Kidney (tissue), 13 donors: ENCODE measurements at regions not wholly inside any gene's neighbourhood (a gene's known extent, or its start where the extent isn't known, plus 50 kb on each side); places are given as distances from the start of the nearest gene placed in this dataset.
"Not testable (repeated sequence)": the region's sequence is repeated elsewhere in the genome, so short reads cannot be mapped to it uniquely, and the experiment has no call there.

Experiments used
- DNase-seq, 5 donors: peaks; one replicate each; pipeline ENCODE4 v3.0.0-alpha.2; 2013 to 2020
- FAIRE-seq: peaks from 2 replicates; lab custom pipeline; 2012; peaks lifted over from hg19 to GRCh38; lab: Jason Lieb, UNC
- H3K27ac ChIP-seq, 2 donors: one replicate each; pipeline ENCODE4 v1.7.0; 2013; ENCODE audit warnings: low read depth in 2 of 2, low read length in 2 of 2, inconsistent platforms in 1 of 2
- H3K27me3 ChIP-seq: one replicate; pipeline ENCODE4 v1.7.1; 2013; ENCODE audit warnings: low read length, inconsistent platforms; ENCODE audit not compliant: control insufficient read depth, insufficient read depth
- H3K36me3 ChIP-seq, 3 donors: one replicate each; pipeline versions ENCODE4 v1.7.0 to v1.7.1; 2013; ENCODE audit warnings: low read length in 3 of 3, control low read depth in 1 of 3, inconsistent platforms in 1 of 3; ENCODE audit not compliant: insufficient read depth in 3 of 3, control insufficient read depth in 2 of 3
- H3K4me1 ChIP-seq, 3 donors: one replicate each; pipeline versions ENCODE4 v1.7.0 to v1.7.1; 2013; ENCODE audit warnings: low read length in 3 of 3, inconsistent platforms in 1 of 3, low read depth in 1 of 3; ENCODE audit not compliant: control insufficient read depth in 2 of 3, insufficient read depth in 2 of 3
- H3K4me3 ChIP-seq, 3 donors: one replicate each; pipeline versions ENCODE4 v1.7.0 to v1.8.1; 2013; ENCODE audit warnings: low read length in 3 of 3, control low read depth in 1 of 3, inconsistent platforms in 1 of 3
- H3K9ac ChIP-seq, 3 donors: one replicate each; pipeline versions ENCODE4 v1.7.0 to v1.7.1; 2013; ENCODE audit warnings: low read length in 3 of 3, control low read depth in 1 of 3, inconsistent platforms in 1 of 3
- H3K9me3 ChIP-seq, 3 donors: one replicate each; pipeline versions ENCODE4 v1.7.0 to v1.7.1; 2013; ENCODE audit warnings: low read length in 3 of 3, control low read depth in 1 of 3, inconsistent platforms in 1 of 3; ENCODE audit not compliant: control insufficient read depth in 2 of 3, insufficient read depth in 1 of 3
- intact Hi-C: fragments of 100-400 bp; cut with DNase I; formaldehyde crosslinking; loops from one replicate; pipeline ENCODE4 v1.11.1; 2022
- TF ChIP-seq, protein P1 (sequence below): IDR thresholded peaks from 3 replicates; pipeline ENCODE4 v1.5.1; 2012; ENCODE audit warnings: mild to moderate bottlenecking, moderate library complexity, borderline replicate concordance; ENCODE audit not compliant: insufficient read depth; ENCODE audit errors: extremely low read depth
- donor health status: control.
- donor health status: control.
- donor health status: control.
- donor health status: control.
- donor health status: control.
- donor health status: DM: yes; HTN: yes; CAD: no.
- donor health status: Normal renal cell carcinoma (clear cell type).

- no peaks in the 10 kb centered on the region for H3K9me3 ChIP-seq
- H3K36me3 ChIP-seq = no peaks in the 10 kb centered on the region
- FAIRE-seq (no peak), DNase-seq (peak in 2 of 5 donors; percentile 18 to 34)
- intact Hi-C loops = no loop called here
- H3K27me3 ChIP-seq = no peaks in the 10 kb centered on the region
- no peak overlapping the region for H3K9ac ChIP-seq
- H3K4me1 ChIP-seq = no peaks in the 10 kb centered on the region
- no peak overlapping the region for H3K4me3 ChIP-seq
- TF ChIP-seq, protein P1, sequence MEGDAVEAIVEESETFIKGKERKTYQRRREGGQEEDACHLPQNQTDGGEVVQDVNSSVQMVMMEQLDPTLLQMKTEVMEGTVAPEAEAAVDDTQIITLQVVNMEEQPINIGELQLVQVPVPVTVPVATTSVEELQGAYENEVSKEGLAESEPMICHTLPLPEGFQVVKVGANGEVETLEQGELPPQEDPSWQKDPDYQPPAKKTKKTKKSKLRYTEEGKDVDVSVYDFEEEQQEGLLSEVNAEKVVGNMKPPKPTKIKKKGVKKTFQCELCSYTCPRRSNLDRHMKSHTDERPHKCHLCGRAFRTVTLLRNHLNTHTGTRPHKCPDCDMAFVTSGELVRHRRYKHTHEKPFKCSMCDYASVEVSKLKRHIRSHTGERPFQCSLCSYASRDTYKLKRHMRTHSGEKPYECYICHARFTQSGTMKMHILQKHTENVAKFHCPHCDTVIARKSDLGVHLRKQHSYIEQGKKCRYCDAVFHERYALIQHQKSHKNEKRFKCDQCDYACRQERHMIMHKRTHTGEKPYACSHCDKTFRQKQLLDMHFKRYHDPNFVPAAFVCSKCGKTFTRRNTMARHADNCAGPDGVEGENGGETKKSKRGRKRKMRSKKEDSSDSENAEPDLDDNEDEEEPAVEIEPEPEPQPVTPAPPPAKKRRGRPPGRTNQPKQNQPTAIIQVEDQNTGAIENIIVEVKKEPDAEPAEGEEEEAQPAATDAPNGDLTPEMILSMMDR = no peak
- H3K27ac ChIP-seq = no peak overlapping the region
These were observed 132.3 kb upstream of the TFPI start for GRCh38 chr2:187686416-187687024.

- Histone ChIP-seq H3K4me3 (no peak overlapping the region), H3K27ac (no peak overlapping the region), H3K27me3 (no peaks in the 10 kb centered on the region), H3K9ac (no peak overlapping the region), H3K9me3 (no peaks in the 10 kb centered on the region), H3K36me3 (no peaks in the 10 kb centered on the region), H3K4me1 (no peaks in the 10 kb centered on the region)
- intact Hi-C loops = no loop called here
- DNase-seq (no peak), FAIRE-seq (no peak)
- TF ChIP-seq, protein P1 = no peak
These were observed 133.3 kb upstream of the TFPI start for GRCh38 chr2:187687585-187687984.

DNA sequence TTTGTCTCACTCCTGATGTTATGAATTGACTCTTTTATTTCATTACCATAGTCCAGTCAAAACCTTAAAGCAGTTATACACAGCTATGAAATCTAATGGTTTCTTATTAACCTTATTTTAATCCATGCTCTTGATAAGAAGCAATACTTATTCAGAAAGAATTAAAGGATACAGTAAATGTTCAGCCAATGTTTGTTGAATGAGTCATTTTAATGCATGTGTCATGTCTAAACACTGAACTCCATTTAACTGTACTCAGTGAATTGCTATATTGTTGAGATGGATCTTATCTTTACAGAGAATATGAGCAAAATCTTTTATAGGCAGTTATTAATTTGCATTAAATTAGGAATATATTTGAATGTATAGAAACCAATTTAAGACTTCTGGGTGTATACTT is 135.1 kb upstream of the TFPI start:
- H3K36me3 ChIP-seq = no peaks in the 10 kb centered on the region
- TF ChIP-seq, protein P1 = no peak
- no peak overlapping the region for H3K27ac ChIP-seq
- H3K4me1 ChIP-seq = no peaks in the 10 kb centered on the region
- no peaks in the 10 kb centered on the region for H3K27me3 ChIP-seq
- no peak overlapping the region for H3K4me3 ChIP-seq
- DNase-seq (no peak), FAIRE-seq (no peak)
- H3K9me3 ChIP-seq = no peaks in the 10 kb centered on the region
- intact Hi-C loops = no loop called here
- no peak overlapping the region for H3K9ac ChIP-seq

DNA sequence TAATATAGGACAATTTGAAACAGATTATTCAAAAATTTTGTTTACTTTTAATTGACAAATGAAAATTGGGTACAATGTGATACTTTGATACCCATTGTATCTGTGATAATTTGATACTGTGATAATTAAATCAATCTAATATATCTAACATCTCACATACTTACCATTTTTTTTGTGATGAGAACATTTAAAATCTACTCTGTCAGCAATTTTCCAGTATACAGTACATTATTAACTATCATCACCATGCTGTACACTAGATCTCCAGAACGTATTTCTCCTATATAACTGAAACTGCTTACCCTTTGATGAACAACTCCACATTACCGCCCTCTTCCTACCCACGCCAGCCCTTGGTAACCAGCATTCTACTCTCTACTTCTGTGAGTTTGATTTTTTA is 139.7 kb upstream of the TFPI start:
- no peak overlapping the region for H3K27ac ChIP-seq
- DNase-seq (no peak), FAIRE-seq (no peak)
- intact Hi-C loops = no loop called here
- H3K4me1 ChIP-seq = no peaks in the 10 kb centered on the region
- H3K4me3 ChIP-seq = no peak overlapping the region
- H3K36me3 ChIP-seq = no peaks in the 10 kb centered on the region
- no peak overlapping the region for H3K9ac ChIP-seq
- H3K27me3 ChIP-seq = no peaks in the 10 kb centered on the region
- no peaks in the 10 kb centered on the region for H3K9me3 ChIP-seq
- TF ChIP-seq, protein P1 = no peak

- H3K27ac ChIP-seq, H3K4me1 ChIP-seq, H3K36me3 ChIP-seq, H3K27me3 ChIP-seq, FAIRE-seq, intact Hi-C loops, DNase-seq, H3K9ac ChIP-seq, H3K4me3 ChIP-seq, H3K9me3 ChIP-seq: not testable (repeated sequence)
These were observed 142.4 kb upstream of the TFPI start for GRCh38 chr2:187696644-187697043.
